ENCODE measurements at regions not wholly inside any gene's neighbourhood (a gene's known extent, or its start where the extent isn't known, plus 50 kb on each side); places are given as distances from the start of the nearest gene placed in this dataset.

DNA sequence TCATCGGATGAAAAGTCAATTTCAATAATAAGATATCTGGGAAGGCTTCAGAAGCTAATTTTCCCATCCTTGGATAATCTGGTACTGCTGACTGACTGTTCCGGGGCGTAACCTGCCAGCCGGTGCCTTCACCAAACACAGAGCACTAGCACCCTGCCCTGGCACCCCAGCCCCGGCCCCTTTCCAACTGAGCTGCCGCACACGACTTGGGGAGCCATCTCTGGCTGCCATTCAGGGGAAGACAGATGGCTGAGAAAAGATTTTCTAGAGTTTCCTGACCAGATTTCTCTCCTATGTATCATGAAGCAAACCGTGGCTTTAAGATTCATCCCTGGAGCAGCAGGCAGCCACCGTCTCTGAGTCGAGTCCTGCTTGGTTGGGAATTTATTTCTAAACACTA, 96.0 kb upstream of the SYT6 start:
- H3K9me2 ChIP-seq (ENCODE audit: insufficient read depth): no peaks in the 10 kb centered on the region
- no peak overlapping the region for H3K4me2 ChIP-seq (ENCODE audit: low read length)
- H3K27ac ChIP-seq (ENCODE audit: low read depth, low read length): no peak overlapping the region
- intact Hi-C loops (cut with micrococcal nuclease): no loop called here
- ATAC-seq (no peak), DNase-seq (ENCODE audit: low read depth, low spot score) (no peak)
- no peak overlapping the region for H2AFZ ChIP-seq (ENCODE audit: low read depth, low read length, poor library complexity, severe bottlenecking)
- H3K27me3 ChIP-seq (ENCODE audit: insufficient read depth, low read length): 0 out of 2 replicates have a peak, but pooled peaks cover 5% of the 10 kb centered on the region
- H3K4me3 ChIP-seq (replicated peaks in 1 of 2; ENCODE audit: low read depth in 1 of 2, low read length in 2 of 2): no peak overlapping the region
- H4K20me1 ChIP-seq (ENCODE audit: insufficient read depth): no peaks in the 10 kb centered on the region
- POLR2A ChIA-PET: no interaction called here
- H3K79me2 ChIP-seq (ENCODE audit: insufficient read depth, low read length): no peaks in the 10 kb centered on the region
- BruUV-seq (replicated peaks): no TSS peak
- CTCF ChIA-PET: no interaction called here
- H3K36me3 ChIP-seq (ENCODE audit: control insufficient read depth in 1 of 2, insufficient read depth in 2 of 2, low read length in 2 of 2): no peaks in the 10 kb centered on the region
- RAD21 ChIA-PET (ENCODE audit: low non-redundant PET in 1 of 2, low total read pairs in 2 of 2, uncharacterized antibody in 2 of 2, unreplicated experiment in 2 of 2): no interaction called here
- H3K9me3 ChIP-seq (ENCODE audit: control insufficient read depth in 1 of 2, insufficient read depth in 1 of 2, low read depth in 1 of 2, low read length in 2 of 2): no peaks in the 10 kb centered on the region
- TF ChIP-seq JUND (IDR thresholded peaks at IDR 0.05): no peak
- TF ChIP-seq, protein P1, sequence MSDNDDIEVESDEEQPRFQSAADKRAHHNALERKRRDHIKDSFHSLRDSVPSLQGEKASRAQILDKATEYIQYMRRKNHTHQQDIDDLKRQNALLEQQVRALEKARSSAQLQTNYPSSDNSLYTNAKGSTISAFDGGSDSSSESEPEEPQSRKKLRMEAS (IDR thresholded peaks at IDR 0.05): no peak
- no peak for TF ChIP-seq SRF (IDR thresholded peaks at IDR 0.05; ENCODE audit: low read depth)
- TF ChIP-seq CBX3 (IDR thresholded peaks at IDR 0.05; ENCODE audit: low read depth): no peak
- TF ChIP-seq, protein P2, sequence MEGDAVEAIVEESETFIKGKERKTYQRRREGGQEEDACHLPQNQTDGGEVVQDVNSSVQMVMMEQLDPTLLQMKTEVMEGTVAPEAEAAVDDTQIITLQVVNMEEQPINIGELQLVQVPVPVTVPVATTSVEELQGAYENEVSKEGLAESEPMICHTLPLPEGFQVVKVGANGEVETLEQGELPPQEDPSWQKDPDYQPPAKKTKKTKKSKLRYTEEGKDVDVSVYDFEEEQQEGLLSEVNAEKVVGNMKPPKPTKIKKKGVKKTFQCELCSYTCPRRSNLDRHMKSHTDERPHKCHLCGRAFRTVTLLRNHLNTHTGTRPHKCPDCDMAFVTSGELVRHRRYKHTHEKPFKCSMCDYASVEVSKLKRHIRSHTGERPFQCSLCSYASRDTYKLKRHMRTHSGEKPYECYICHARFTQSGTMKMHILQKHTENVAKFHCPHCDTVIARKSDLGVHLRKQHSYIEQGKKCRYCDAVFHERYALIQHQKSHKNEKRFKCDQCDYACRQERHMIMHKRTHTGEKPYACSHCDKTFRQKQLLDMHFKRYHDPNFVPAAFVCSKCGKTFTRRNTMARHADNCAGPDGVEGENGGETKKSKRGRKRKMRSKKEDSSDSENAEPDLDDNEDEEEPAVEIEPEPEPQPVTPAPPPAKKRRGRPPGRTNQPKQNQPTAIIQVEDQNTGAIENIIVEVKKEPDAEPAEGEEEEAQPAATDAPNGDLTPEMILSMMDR (IDR thresholded peaks at IDR 0.05 in 2 of 3, conservative IDR thresholded peaks at IDR 0.05 in 1 of 3; ENCODE audit: borderline replicate concordance in 1 of 3, insufficient read depth in 1 of 3, low read depth in 2 of 3, low read length in 2 of 3): no peak
- TF ChIP-seq, protein P3, sequence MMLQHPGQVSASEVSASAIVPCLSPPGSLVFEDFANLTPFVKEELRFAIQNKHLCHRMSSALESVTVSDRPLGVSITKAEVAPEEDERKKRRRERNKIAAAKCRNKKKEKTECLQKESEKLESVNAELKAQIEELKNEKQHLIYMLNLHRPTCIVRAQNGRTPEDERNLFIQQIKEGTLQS (IDR thresholded peaks at IDR 0.05): no peak
- TF ChIP-seq EZH2phosphoT487 (IDR thresholded peaks at IDR 0.05; ENCODE audit: borderline replicate concordance): no peak
- TF ChIP-seq RAD21 (IDR thresholded peaks at IDR 0.05; ENCODE audit: low read depth): no peak
- no peak for TF ChIP-seq POLR2A (IDR thresholded peaks at IDR 0.05; ENCODE audit: borderline replicate concordance, extremely low read depth, insufficient read depth, insufficient read length)
- TF ChIP-seq EZH2 (IDR thresholded peaks at IDR 0.05): no peak
- TF ChIP-seq, protein P4, sequence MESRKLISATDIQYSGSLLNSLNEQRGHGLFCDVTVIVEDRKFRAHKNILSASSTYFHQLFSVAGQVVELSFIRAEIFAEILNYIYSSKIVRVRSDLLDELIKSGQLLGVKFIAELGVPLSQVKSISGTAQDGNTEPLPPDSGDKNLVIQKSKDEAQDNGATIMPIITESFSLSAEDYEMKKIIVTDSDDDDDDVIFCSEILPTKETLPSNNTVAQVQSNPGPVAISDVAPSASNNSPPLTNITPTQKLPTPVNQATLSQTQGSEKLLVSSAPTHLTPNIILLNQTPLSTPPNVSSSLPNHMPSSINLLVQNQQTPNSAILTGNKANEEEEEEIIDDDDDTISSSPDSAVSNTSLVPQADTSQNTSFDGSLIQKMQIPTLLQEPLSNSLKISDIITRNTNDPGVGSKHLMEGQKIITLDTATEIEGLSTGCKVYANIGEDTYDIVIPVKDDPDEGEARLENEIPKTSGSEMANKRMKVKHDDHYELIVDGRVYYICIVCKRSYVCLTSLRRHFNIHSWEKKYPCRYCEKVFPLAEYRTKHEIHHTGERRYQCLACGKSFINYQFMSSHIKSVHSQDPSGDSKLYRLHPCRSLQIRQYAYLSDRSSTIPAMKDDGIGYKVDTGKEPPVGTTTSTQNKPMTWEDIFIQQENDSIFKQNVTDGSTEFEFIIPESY (IDR thresholded peaks at IDR 0.05; ENCODE audit: extremely low read depth, insufficient replicate concordance, low read length): no peak
- no peak for TF ChIP-seq SIN3A (IDR thresholded peaks at IDR 0.05; ENCODE audit: low read depth)
- TF ChIP-seq POLR2AphosphoS5 (IDR thresholded peaks at IDR 0.05; ENCODE audit: low read depth, low read length): no peak
- no peak for TF ChIP-seq SP1 (IDR thresholded peaks at IDR 0.05; ENCODE audit: low read depth)
- TF ChIP-seq EGR1 (IDR thresholded peaks at IDR 0.05; ENCODE audit: low read depth): no peak
- no peaks in the 10 kb centered on the region for H3K4me1 ChIP-seq (ENCODE audit: control insufficient read depth in 1 of 2, insufficient read depth in 2 of 2, low read length in 2 of 2)
- H3K9ac ChIP-seq (ENCODE audit: low read length): no peak overlapping the region
